ENCODE measurements at regions not wholly inside any gene's neighbourhood (a gene's known extent, or its start where the extent isn't known, plus 50 kb on each side); places are given as distances from the start of the nearest gene placed in this dataset.

GRCh38 chr13:62185631-62186255, 770.1 kb upstream of the PCDH20 start:
- no peak overlapping the region for H3K4me3 ChIP-seq (replicated peaks in 1 of 2; ENCODE audit: low read depth in 1 of 2, low read length in 2 of 2)
- no TSS peak for BruUV-seq (replicated peaks)
- DNase-seq (ENCODE audit: low read depth, low spot score) (no peak), ATAC-seq (no peak)
- ChIA-PET CTCF (no interaction called here), POLR2A (no interaction called here), RAD21 (ENCODE audit: low non-redundant PET in 1 of 2, low total read pairs in 2 of 2, uncharacterized antibody in 2 of 2, unreplicated experiment in 2 of 2) (no interaction called here)
- H3K9me3 ChIP-seq (ENCODE audit: control insufficient read depth in 1 of 2, insufficient read depth in 1 of 2, low read depth in 1 of 2, low read length in 2 of 2), result no peaks in the 10 kb centered on the region
- no peaks in the 10 kb centered on the region for H4K20me1 ChIP-seq (ENCODE audit: insufficient read depth)
- no peaks in the 10 kb centered on the region for H3K27me3 ChIP-seq (ENCODE audit: insufficient read depth, low read length)
- no peaks in the 10 kb centered on the region; the same call in 1 of the 2 replicates for H3K9me2 ChIP-seq (ENCODE audit: insufficient read depth)
- intact Hi-C loops (cut with micrococcal nuclease), result no loop called here
- no peaks in the 10 kb centered on the region for H3K79me2 ChIP-seq (ENCODE audit: insufficient read depth, low read length)
- no peak overlapping the region for H3K4me2 ChIP-seq (ENCODE audit: low read length)
- H3K4me1 ChIP-seq (ENCODE audit: control insufficient read depth in 1 of 2, insufficient read depth in 2 of 2, low read length in 2 of 2), result no peaks in the 10 kb centered on the region
- peak overlapping the region; percentile 42 for H2AFZ ChIP-seq (ENCODE audit: low read depth, low read length, poor library complexity, severe bottlenecking)
- no peak overlapping the region for H3K27ac ChIP-seq (ENCODE audit: low read depth, low read length)
- TF ChIP-seq EZH2 (IDR thresholded peaks at IDR 0.05) (no peak), MAX (IDR thresholded peaks at IDR 0.05) (no peak), YY1 (IDR thresholded peaks at IDR 0.05; ENCODE audit: extremely low read depth, insufficient replicate concordance, low read depth, low read length) (no peak), SIN3A (IDR thresholded peaks at IDR 0.05; ENCODE audit: low read depth) (no peak), ZBTB33 (IDR thresholded peaks at IDR 0.05; ENCODE audit: extremely low read depth, insufficient replicate concordance, low read length) (no peak), POLR2A (IDR thresholded peaks at IDR 0.05; ENCODE audit: borderline replicate concordance, extremely low read depth, insufficient read depth, insufficient read length) (no peak), ATF3 (IDR thresholded peaks at IDR 0.05) (no peak), CTCF (IDR thresholded peaks at IDR 0.05 in 2 of 3, conservative IDR thresholded peaks at IDR 0.05 in 1 of 3; ENCODE audit: borderline replicate concordance in 1 of 3, insufficient read depth in 1 of 3, low read depth in 2 of 3, low read length in 2 of 3) (no peak), POLR2AphosphoS5 (IDR thresholded peaks at IDR 0.05; ENCODE audit: low read depth, low read length) (no peak), CEBPB (IDR thresholded peaks at IDR 0.05; ENCODE audit: low read depth) (no peak), FOSL1 (IDR thresholded peaks at IDR 0.05; ENCODE audit: low read depth) (no peak), CBX3 (IDR thresholded peaks at IDR 0.05; ENCODE audit: low read depth) (no peak)
- H3K36me3 ChIP-seq (ENCODE audit: control insufficient read depth in 1 of 2, insufficient read depth in 2 of 2, low read length in 2 of 2), result no peaks in the 10 kb centered on the region
- H3K9ac ChIP-seq (ENCODE audit: low read length), result no peak overlapping the region

All from HCT116 (cell line).